ENCODE measurements at regions not wholly inside any gene's neighbourhood (a gene's known extent, or its start where the extent isn't known, plus 50 kb on each side); places are given as distances from the start of the nearest gene placed in this dataset.

DNA sequence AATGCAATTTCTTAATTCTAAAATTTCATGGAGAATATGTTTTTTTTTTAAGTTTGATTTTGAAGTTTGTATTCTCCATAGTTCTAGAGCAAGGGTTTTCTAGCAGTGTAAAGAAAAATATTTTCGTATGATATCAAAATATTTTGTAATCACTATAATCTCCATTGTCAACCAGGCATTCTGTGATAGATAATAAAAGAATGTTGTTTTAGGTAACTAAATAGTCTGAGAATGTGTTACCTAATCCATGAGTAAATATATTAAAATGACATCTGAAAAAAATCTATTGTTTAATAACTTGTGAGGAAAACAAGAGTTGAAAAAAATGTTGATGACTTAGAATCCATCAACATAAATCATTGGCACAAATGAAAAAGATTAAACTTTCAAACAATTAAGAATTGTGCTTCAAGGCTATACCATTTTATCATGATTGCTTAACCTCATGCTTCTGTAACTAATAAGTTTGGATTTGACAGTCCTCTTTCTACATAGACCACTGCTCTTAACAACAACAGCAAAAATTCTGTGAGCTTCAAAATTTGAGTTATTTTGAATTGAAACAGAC is 2211.8 kb downstream of the LRRC4C start:
- no peak for DNase-seq (ENCODE audit: low read depth)
- no peak overlapping the region for H3K4me3 ChIP-seq (ENCODE audit: low read depth, low read length)

DNA sequence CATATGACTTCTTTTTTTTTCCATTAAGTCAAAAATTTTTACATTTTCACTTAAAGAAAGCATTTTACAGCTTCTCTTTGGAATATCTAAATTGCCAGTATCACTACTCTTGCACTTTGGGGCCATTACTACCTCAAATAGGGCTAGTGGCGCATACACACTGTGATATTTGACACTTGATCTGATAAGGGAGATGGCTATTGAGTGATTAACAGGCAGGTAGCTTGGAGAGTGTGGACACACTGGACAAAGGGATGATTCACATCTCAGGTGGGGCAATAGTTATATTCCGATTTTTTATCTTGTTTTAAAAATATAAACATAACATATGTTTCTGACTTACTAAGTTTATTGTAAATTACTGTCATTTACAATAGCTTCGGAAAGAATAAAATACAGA is 2219.9 kb downstream of the LRRC4C start:
- no peak for DNase-seq (ENCODE audit: low read depth)
- H3K4me3 ChIP-seq (ENCODE audit: low read depth, low read length): no peak overlapping the region
- TF ChIP-seq, protein P1, sequence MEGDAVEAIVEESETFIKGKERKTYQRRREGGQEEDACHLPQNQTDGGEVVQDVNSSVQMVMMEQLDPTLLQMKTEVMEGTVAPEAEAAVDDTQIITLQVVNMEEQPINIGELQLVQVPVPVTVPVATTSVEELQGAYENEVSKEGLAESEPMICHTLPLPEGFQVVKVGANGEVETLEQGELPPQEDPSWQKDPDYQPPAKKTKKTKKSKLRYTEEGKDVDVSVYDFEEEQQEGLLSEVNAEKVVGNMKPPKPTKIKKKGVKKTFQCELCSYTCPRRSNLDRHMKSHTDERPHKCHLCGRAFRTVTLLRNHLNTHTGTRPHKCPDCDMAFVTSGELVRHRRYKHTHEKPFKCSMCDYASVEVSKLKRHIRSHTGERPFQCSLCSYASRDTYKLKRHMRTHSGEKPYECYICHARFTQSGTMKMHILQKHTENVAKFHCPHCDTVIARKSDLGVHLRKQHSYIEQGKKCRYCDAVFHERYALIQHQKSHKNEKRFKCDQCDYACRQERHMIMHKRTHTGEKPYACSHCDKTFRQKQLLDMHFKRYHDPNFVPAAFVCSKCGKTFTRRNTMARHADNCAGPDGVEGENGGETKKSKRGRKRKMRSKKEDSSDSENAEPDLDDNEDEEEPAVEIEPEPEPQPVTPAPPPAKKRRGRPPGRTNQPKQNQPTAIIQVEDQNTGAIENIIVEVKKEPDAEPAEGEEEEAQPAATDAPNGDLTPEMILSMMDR (conservative IDR thresholded peaks at IDR 0.05; ENCODE audit: low read depth, low read length): no peak

More for the DNA sequence above, 2211.8 kb downstream of the LRRC4C start:
- TF ChIP-seq, protein P1 (conservative IDR thresholded peaks at IDR 0.05; ENCODE audit: low read depth, low read length): no peak

DNA sequence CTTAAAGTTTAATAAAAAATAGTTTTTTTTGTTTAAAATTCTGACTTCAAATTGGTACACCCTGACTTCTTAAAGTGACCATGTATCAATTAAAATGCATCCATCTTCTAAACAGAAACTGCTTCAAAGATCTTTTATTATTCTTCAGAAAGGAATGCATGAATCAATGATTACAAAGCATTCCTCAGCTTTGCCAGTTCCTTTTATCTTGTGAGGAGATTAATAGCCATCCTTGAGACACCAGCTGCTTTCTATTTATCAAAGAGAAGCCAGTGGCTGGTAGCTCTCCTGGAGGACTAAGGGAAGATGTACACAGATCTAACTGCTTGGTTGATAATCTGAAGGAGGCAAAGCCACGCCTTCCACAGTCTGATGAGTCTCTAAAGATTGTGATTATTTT is 2222.5 kb downstream of the LRRC4C start:
- no peak for DNase-seq (ENCODE audit: low read depth)
- TF ChIP-seq, protein P1 (conservative IDR thresholded peaks at IDR 0.05; ENCODE audit: low read depth, low read length): no peak
- no peak overlapping the region for H3K4me3 ChIP-seq (ENCODE audit: low read depth, low read length)

DNA sequence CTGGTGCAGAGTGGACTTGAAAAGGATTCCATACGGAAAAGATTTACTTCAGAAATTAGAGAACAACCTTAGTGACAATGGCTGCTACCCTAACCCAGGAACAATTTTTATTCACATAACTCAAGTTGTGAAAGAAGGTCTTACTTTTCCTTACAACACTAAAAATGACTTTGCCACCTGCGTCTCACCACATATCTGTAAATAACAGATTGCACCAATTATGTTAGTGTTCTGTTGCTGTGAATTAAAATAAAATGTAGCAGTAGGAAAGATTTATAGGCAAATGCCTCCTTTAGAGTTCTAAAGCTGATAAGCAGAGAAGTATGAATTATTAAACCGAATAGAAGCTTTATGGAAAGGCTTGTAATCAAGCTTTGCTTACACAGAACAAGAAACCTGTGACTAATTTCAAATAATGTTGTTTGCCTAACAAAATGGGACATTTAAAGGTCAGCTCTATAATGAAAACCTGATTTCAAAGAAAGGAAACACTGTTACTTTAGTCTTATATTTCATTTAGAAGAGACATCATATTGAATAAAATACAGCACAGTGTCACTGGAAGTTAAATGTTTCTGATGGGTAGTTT is 2237.8 kb downstream of the LRRC4C start:
- DNase-seq (ENCODE audit: low read depth): no peak
- TF ChIP-seq, protein P1 (conservative IDR thresholded peaks at IDR 0.05; ENCODE audit: low read depth, low read length): no peak
- no peak overlapping the region for H3K4me3 ChIP-seq (ENCODE audit: low read depth, low read length)

DNA sequence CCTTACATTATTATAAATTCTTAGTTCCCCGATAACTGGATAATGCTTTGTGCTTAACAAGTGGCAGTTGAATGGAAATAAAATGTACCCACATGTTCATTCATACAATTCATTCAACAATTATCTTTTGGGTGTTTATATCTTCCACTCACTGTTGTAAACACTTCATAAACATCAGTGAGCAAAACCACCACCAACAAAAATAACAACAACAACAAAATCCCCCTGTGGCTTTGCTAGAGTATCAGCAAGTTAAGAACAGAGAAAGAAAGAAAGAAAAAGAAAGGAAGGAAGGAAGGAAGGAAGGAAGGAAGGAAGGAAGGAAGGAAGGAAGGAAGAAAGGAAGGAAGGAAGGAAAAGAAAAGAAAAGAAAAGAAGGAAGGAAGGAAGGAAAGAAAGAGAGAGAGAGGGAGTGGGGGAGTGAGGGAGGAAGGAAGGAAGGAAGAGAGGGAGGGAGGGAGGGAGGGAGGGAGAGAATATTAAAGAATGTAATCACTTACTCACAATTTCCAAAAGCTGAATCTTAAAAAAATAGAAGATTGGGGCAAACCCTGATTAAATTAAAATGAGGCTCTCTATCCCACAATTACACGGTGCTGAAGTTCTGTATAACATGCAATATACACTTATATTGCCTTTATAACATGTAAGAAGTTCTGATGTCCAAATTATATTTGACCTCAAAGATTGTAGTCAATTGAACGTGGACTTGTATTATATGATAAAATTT is 2238.8 kb downstream of the LRRC4C start:
- TF ChIP-seq, protein P1 (conservative IDR thresholded peaks at IDR 0.05; ENCODE audit: low read depth, low read length): no peak
- no peak for DNase-seq (ENCODE audit: low read depth)
- no peak overlapping the region for H3K4me3 ChIP-seq (ENCODE audit: low read depth, low read length)

DNA sequence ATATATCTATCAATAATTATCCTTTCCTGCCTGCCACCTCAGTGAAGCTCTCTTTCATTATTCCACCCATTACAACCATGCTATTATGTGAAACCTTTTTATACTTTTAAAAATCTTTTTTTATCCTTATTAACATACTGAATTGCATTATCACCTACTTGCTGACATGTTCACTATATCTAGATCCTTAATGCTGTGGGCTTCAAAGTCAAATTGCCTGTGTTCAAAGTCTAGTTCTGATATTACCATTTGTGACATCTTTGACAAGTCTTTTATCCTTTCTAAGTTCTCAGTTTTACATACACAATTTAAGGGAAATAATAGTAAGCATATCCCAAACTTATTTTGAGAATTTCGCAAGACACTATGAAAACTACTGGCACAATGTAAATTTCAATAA is 2239.4 kb downstream of the LRRC4C start:
- no peak for DNase-seq (ENCODE audit: low read depth)
- TF ChIP-seq, protein P1 (conservative IDR thresholded peaks at IDR 0.05; ENCODE audit: low read depth, low read length): no peak
- H3K4me3 ChIP-seq (ENCODE audit: low read depth, low read length): no peak overlapping the region
